ENCODE measurements at regions not wholly inside any gene's neighbourhood (a gene's known extent, or its start where the extent isn't known, plus 50 kb on each side); places are given as distances from the start of the nearest gene placed in this dataset.

GRCh38 chr15:23823508-23823907 is 136.4 kb upstream of the NDN start:
- TF ChIP-seq POLR2A (IDR thresholded peaks at IDR 0.05; ENCODE audit: low read length) (no peak), GATA1 (IDR thresholded peaks at IDR 0.05; ENCODE audit: low read depth, low read length) (no peak)
